Astrocyte (in vitro differentiated cells and primary cell): ENCODE measurements at regions not wholly inside any gene's neighbourhood (a gene's known extent, or its start where the extent isn't known, plus 50 kb on each side); places are given as distances from the start of the nearest gene placed in this dataset.

Experiments used
- CTCF ChIP-seq: IDR thresholded peaks from 2 replicates; pipeline ENCODE4 v1.5.1; 2011; ENCODE audit warnings: low read depth, mild to moderate bottlenecking, inconsistent platforms, low read length, moderate library complexity; ENCODE audit not compliant: insufficient read depth
- EZH2 ChIP-seq: IDR thresholded peaks from 2 replicates; pipeline ENCODE4 v1.6.1; 2012; ENCODE audit warnings: mild to moderate bottlenecking, low read length, inconsistent platforms; ENCODE audit not compliant: insufficient read depth

GRCh38 chr12:103144278-103144677 is 186.8 kb downstream of the ASCL1 start:
- no peak for TF ChIP-seq CTCF
- no peak for TF ChIP-seq EZH2
